Esophagus muscularis mucosa (tissue), 4 donors: ENCODE measurements at regions not wholly inside any gene's neighbourhood (a gene's known extent, or its start where the extent isn't known, plus 50 kb on each side); places are given as distances from the start of the nearest gene placed in this dataset.
"Not testable (repeated sequence)": the region's sequence is repeated elsewhere in the genome, so short reads cannot be mapped to it uniquely, and the experiment has no call there.

Experiments used
- DNase-seq: peaks from one replicate; pipeline ENCODE4 v3.0.0-alpha.2; 2017; ENCODE audit errors: extremely low spot score
- H3K27ac ChIP-seq, 4 donors: fragments of 200-600 bp; sonication (generic); replicated peaks in 1 of 4; 1 replicate in 3 of 4; 2 replicates in 1 of 4; pipeline ENCODE4 v1.5.1; 2016 to 2019; ENCODE audit warnings: mild to moderate bottlenecking in 1 of 4
- H3K27me3 ChIP-seq, 4 donors: fragments of 200-600 bp; sonication (generic); one replicate each; pipeline versions ENCODE4 v1.5.1 to v1.6.0; 2016 to 2019
- H3K36me3 ChIP-seq, 4 donors: fragments of 200-600 bp; sonication (generic); one replicate each; pipeline ENCODE4 v1.5.1; 2016 to 2019
- H3K4me1 ChIP-seq, 4 donors: fragments of 200-600 bp; sonication (generic); one replicate each; pipeline ENCODE4 v1.5.1; 2016 to 2019
- H3K4me3 ChIP-seq, 4 donors: fragments of 200-600 bp; sonication (generic); 1 replicate in 2 of 4; 2 replicates in 2 of 4; pipeline ENCODE4 v1.5.1; 2016 to 2019; ENCODE audit warnings: mild to moderate bottlenecking in 4 of 4, moderate library complexity in 1 of 4
- H3K9me3 ChIP-seq, 4 donors: fragments of 200-600 bp; sonication (generic); 1 replicate in 3 of 4; 2 replicates in 1 of 4; pipeline ENCODE4 v1.5.1; 2016 to 2019
- EP300 ChIP-seq: sonication (generic); formaldehyde crosslinking; IDR thresholded peaks from one replicate; pipeline ENCODE4 v1.6.1; 2017; ENCODE audit warnings: antibody characterized with exemption
- POLR2A ChIP-seq: fragments of 450-650 bp; IDR thresholded peaks from one replicate; pipeline ENCODE4 v1.6.1; 2017; ENCODE audit warnings: antibody characterized with exemption, moderate library complexity, mild to moderate bottlenecking, low read depth
- POLR2AphosphoS5 ChIP-seq, 2 donors: sonication (generic); formaldehyde crosslinking; IDR thresholded peaks; one replicate each; pipeline ENCODE4 v1.6.1; 2017; ENCODE audit warnings: antibody characterized with exemption in 2 of 2
- WGBS: methylation state at CpG from one replicate; pipeline ENCODE4 v1.1.5; 2018; 5-methylcytosine and 5-hydroxymethylcytosine counted together
- intact Hi-C: fragments of 100-400 bp; cut with DNase I; formaldehyde crosslinking; loops from one replicate; pipeline ENCODE4 v1.15.1; 2023
- TF ChIP-seq, protein P1 (sequence below), 3 experiments: fragments of 200-600 bp in 2 of 3; fragments of 450-650 bp in 1 of 3; sonication (generic) in 2 of 3; IDR thresholded peaks; one replicate each; pipeline ENCODE4 v1.5.1; 2017 to 2019; ENCODE audit warnings: antibody characterized with exemption in 3 of 3, mild to moderate bottlenecking in 2 of 3, moderate library complexity in 1 of 3

- Histone ChIP-seq H3K9me3 (no peaks in the 10 kb centered on the region), H3K36me3 (no peaks in the 10 kb centered on the region), H3K27me3 (no peaks in the 10 kb centered on the region), H3K27ac (no peak overlapping the region), H3K4me1 (no peaks in the 10 kb centered on the region), H3K4me3 (no peak overlapping the region)
- TF ChIP-seq POLR2AphosphoS5 (IDR thresholded peaks at IDR 0.05) (no peak), POLR2A (no peak), EP300 (no peak)
- TF ChIP-seq, protein P1, sequence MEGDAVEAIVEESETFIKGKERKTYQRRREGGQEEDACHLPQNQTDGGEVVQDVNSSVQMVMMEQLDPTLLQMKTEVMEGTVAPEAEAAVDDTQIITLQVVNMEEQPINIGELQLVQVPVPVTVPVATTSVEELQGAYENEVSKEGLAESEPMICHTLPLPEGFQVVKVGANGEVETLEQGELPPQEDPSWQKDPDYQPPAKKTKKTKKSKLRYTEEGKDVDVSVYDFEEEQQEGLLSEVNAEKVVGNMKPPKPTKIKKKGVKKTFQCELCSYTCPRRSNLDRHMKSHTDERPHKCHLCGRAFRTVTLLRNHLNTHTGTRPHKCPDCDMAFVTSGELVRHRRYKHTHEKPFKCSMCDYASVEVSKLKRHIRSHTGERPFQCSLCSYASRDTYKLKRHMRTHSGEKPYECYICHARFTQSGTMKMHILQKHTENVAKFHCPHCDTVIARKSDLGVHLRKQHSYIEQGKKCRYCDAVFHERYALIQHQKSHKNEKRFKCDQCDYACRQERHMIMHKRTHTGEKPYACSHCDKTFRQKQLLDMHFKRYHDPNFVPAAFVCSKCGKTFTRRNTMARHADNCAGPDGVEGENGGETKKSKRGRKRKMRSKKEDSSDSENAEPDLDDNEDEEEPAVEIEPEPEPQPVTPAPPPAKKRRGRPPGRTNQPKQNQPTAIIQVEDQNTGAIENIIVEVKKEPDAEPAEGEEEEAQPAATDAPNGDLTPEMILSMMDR (IDR thresholded peaks at IDR 0.05), result no peak
- DNase-seq, result no peak
- intact Hi-C loops, result no loop called here
- 60% methylated on average over 1 of the region's 1 CpG for WGBS
Measured at GRCh38 chr3:22732641-22733040, 470.5 kb upstream of the UBE2E2 start.

- H3K36me3 ChIP-seq, result no peaks in the 10 kb centered on the region
- H3K9me3 ChIP-seq, result no peaks in the 10 kb centered on the region
- no peak for DNase-seq
- H3K27me3 ChIP-seq, result no peaks in the 10 kb centered on the region
- intact Hi-C loops, result no loop called here
- TF ChIP-seq, protein P1 (IDR thresholded peaks at IDR 0.05), result no peak
- WGBS, result 30% methylated on average over 1 of the region's 1 CpG
- H3K4me1 ChIP-seq, result no peaks in the 10 kb centered on the region
- H3K4me3 ChIP-seq, result no peak overlapping the region
- no peak overlapping the region for H3K27ac ChIP-seq
Measured at GRCh38 chr3:22734207-22734606, 468.9 kb upstream of the UBE2E2 start.

DNA sequence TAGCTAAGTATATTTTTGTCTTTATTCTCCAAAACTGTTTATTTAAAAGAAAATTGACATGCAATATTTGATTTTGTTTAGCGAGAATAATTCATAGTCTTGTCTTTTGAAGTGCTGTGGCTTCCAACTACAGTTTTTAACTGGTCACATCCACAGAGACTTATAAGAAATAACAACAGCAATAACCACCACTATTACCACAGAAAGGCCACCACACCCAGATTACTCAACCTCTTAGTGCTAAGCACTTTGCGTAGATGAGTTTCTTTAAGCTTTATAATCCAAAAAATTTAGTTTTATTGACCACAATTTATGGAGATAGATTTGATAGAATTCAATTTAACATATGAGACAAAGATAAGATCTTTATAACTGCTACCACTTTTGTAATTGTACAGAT, 468.4 kb upstream of the UBE2E2 start:
- Histone ChIP-seq H3K36me3 (no peaks in the 10 kb centered on the region), H3K27me3 (no peaks in the 10 kb centered on the region), H3K27ac (no peak overlapping the region), H3K4me3 (no peak overlapping the region), H3K4me1 (no peaks in the 10 kb centered on the region), H3K9me3 (no peaks in the 10 kb centered on the region)
- no peak for DNase-seq
- WGBS, result 74% methylated on average over 2 of the region's 2 CpGs
- intact Hi-C loops, result no loop called here
- TF ChIP-seq POLR2A (no peak), EP300 (no peak), POLR2AphosphoS5 (IDR thresholded peaks at IDR 0.05) (no peak)
- TF ChIP-seq, protein P1 (IDR thresholded peaks at IDR 0.05), result no peak

DNA sequence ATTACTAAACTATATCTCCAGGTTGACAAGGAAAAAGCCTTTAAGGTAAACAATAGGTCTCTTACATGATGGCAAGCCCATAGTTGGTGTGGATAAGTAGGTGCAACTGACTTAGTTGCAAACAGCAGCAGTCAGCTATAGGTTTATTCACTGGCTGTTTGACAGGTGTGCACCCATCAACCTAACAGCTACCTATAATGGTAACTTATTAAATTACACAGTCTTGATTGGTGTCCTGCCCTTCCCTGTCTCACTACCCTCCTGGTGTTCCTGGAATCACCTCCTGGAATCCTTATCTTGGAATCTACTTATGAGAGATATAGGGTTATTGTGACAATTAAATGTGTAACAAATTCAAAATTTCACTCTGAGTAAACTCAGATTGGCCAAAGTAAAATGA, 467.8 kb upstream of the UBE2E2 start:
- no peaks in the 10 kb centered on the region for H3K9me3 ChIP-seq
- H3K27me3 ChIP-seq, result no peaks in the 10 kb centered on the region
- H3K27ac ChIP-seq, result no peak overlapping the region
- TF ChIP-seq POLR2A (no peak), POLR2AphosphoS5 (IDR thresholded peaks at IDR 0.05) (no peak), EP300 (no peak)
- TF ChIP-seq, protein P1 (IDR thresholded peaks at IDR 0.05), result no peak
- intact Hi-C loops, result no loop called here
- H3K4me1 ChIP-seq, result no peaks in the 10 kb centered on the region
- no peak overlapping the region for H3K4me3 ChIP-seq
- DNase-seq, result no peak
- no peaks in the 10 kb centered on the region for H3K36me3 ChIP-seq

DNA sequence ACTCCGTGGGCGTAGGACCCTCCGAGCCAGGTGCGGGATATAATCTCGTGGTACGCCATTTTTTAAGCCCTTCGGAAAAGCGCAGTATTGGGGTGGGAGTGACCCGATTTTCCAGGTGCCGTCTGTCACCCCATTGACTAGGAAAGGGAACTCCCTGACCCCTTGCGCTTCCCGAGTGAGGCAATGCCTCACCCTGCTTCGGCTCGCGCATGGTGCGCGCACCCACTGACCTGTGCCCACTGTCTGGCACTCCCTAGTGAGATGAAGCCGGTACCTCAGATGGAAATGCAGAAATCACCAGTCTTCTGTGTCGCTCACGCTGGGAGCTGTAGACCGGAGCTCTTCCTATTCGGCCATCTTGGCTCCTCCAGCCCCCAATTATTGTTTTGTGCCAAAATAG, 459.7 kb upstream of the UBE2E2 start:
- H3K36me3 ChIP-seq, intact Hi-C loops, H3K27ac ChIP-seq, H3K27me3 ChIP-seq, H3K9me3 ChIP-seq, DNase-seq, H3K4me3 ChIP-seq, H3K4me1 ChIP-seq: not testable (repeated sequence)
- WGBS, result 89% methylated on average over 19 of the region's 22 CpGs
